ENCODE measurements at regions not wholly inside any gene's neighbourhood (a gene's known extent, or its start where the extent isn't known, plus 50 kb on each side); places are given as distances from the start of the nearest gene placed in this dataset.

DNA sequence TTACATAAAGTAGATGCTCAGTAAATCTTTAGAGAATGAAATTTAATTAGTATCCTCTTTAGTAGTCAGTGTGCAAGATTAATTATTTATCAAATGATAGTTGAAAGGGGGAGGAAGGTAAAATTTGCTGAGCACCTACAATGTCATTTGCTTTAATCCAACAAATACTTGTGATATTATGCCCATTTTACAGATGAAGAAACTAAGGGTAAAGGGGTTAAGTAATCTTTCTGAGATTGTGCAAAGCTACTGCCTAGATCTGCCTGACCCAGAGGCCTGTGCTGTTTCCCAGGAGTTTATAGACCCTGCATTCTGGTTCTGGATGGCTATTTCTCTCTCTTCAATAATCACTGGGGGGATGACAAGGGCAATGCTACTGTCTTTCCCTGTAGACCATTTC, 58.3 kb upstream of the BACH2 start:
- TF ChIP-seq, protein P1, sequence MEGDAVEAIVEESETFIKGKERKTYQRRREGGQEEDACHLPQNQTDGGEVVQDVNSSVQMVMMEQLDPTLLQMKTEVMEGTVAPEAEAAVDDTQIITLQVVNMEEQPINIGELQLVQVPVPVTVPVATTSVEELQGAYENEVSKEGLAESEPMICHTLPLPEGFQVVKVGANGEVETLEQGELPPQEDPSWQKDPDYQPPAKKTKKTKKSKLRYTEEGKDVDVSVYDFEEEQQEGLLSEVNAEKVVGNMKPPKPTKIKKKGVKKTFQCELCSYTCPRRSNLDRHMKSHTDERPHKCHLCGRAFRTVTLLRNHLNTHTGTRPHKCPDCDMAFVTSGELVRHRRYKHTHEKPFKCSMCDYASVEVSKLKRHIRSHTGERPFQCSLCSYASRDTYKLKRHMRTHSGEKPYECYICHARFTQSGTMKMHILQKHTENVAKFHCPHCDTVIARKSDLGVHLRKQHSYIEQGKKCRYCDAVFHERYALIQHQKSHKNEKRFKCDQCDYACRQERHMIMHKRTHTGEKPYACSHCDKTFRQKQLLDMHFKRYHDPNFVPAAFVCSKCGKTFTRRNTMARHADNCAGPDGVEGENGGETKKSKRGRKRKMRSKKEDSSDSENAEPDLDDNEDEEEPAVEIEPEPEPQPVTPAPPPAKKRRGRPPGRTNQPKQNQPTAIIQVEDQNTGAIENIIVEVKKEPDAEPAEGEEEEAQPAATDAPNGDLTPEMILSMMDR (IDR thresholded peaks at IDR 0.05) = no peak
- TF ChIP-seq POLR2A (IDR thresholded peaks at IDR 0.05) = no peak
